ENCODE measurements at regions not wholly inside any gene's neighbourhood (a gene's known extent, or its start where the extent isn't known, plus 50 kb on each side); places are given as distances from the start of the nearest gene placed in this dataset.
A peak's percentile ranks its signal among the peaks of the same experiment; 100 is the strongest.
"Not testable (repeated sequence)": the region's sequence is repeated elsewhere in the genome, so short reads cannot be mapped to it uniquely, and the experiment has no call there.

DNA sequence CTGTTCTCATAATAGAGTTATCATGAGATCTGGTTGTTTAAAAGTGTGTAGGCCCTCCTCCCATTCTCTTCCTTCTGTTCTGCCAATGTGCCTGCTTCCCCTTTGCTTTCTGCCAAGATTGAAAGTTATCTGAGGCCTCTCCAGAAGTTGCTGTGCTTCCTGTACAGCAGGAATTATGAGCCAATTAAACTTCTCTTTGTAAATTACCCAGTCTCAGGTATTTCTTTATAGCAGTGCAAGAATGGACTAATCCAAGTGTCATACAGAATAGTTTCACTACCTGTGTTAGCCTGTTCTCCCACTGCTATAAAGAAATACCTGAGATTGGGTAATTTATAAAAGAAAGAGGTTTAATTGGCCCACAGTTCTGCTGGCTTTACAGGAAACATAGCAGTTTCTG lies 100.0 kb downstream of the CD24 start:
- Mint-ChIP-seq H3K4me3 (no peak overlapping the region), H3K9me3 (peaks cover 6% of the 10 kb centered on the region), H3K36me3 (peaks cover 5% of the 10 kb centered on the region), H3K27me3 (no peaks in the 10 kb centered on the region), H3K4me1 (peaks cover 5% of the 10 kb centered on the region), H3K27ac (no peak overlapping the region)
- DNase-seq (ENCODE audit: low spot score in 2 of 2) (no peak), ATAC-seq (ENCODE audit: low read depth) (no peak)

DNA sequence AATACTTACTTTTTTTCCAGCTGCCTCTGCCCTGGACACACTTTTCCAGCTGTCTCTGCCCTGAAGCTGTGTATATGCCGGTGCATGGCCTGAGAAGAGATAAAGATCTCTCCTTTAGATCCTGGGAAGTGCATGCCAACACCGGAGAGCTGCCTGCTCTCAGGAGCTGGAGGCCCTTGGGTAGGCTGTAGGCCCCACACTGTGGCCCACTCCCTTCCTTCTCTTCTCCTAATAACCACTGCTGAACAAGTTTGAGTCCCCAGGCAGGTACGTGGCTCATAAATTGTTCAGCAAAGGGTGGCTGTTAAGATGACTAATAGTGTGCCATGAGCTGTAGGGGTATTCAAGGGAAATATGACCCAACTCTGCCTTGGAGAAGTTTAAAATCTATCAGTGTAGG lies 102.5 kb downstream of the CD24 start:
- Mint-ChIP-seq H3K4me1 (peaks cover 5% of the 10 kb centered on the region), H3K9me3 (peaks cover 15% of the 10 kb centered on the region), H3K27ac (no peak overlapping the region), H3K27me3 (no peaks in the 10 kb centered on the region), H3K4me3 (no peak overlapping the region), H3K36me3 (peaks cover 13% of the 10 kb centered on the region)
- ATAC-seq (ENCODE audit: low read depth) (no peak), DNase-seq (ENCODE audit: low spot score in 2 of 2) (no peak)

DNA sequence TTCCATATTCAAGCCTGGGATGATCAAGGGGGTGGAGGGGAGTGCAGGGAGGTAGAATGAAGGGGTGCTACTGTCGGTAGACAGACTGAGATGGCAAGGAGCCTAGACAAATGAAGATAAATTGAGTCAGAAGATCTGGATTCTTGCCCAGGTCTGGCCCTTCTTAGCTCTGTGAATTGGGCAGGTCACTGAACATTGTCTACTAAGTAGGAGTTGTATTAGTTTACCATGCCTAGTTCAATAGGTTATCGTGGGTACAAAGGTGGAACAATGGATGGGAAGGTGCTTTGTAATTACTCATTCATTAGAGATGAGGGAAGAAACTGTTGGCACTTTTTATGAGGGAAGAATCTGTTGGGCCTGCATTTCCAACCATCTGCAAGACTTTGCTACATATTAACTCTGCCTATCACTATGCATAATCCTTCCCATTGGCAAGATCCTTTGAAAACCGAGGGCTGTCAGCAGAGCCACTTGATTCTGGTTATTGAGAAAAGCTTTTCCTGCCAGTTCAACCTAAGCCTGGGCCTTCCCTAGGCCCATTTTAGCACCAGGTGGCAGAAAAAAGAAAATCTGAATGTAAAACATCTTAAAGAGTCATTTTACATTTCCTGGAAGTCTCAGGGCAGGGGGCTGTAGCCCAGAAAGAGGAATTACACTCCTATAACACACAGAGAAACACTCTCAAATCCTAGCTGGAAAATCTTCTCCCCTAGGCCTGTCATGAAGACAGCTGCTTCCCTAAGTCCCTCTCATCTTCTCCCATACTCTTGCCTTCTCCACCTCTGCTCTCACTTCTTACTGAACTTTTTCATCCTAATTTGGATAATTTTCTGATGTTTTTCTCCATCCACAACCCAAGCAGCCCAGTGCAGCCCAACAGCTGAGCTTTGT lies 103.5 kb downstream of the CD24 start:
- Mint-ChIP-seq H3K4me3 (no peak overlapping the region), H3K36me3 (peaks cover 11% of the 10 kb centered on the region), H3K27me3 (no peaks in the 10 kb centered on the region), H3K27ac (no peak overlapping the region), H3K9me3 (peaks cover 12% of the 10 kb centered on the region), H3K4me1 (peaks cover 5% of the 10 kb centered on the region)
- ATAC-seq (ENCODE audit: low read depth) (no peak), DNase-seq (ENCODE audit: low spot score in 2 of 2) (no peak)

DNA sequence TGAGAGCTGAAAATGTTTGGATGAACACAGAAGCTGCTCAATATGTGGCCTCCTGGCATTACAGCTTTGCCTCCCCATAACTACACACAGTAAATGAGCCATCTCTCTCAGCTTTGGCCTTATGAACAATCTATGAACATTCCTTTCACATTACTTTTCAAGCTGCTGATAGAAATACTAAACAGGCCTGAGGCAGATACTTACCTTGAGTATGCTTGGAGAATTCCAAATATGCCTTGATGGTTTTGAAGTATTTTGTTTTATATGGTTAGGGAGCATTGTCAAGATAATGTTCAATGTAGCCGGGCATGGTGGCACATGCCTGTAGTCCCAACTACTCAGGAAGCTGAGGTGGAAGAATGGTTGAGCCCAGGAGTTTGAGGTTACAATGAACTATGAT lies 104.5 kb downstream of the CD24 start:
- Mint-ChIP-seq H3K27me3 (no peaks in the 10 kb centered on the region), H3K36me3 (peaks cover 9% of the 10 kb centered on the region), H3K4me3 (no peak overlapping the region), H3K4me1 (peaks cover 5% of the 10 kb centered on the region), H3K9me3 (peaks cover 12% of the 10 kb centered on the region), H3K27ac (no peak overlapping the region)
- no peak for ATAC-seq (ENCODE audit: low read depth)
- no peak for DNase-seq (ENCODE audit: low spot score in 2 of 2)

DNA sequence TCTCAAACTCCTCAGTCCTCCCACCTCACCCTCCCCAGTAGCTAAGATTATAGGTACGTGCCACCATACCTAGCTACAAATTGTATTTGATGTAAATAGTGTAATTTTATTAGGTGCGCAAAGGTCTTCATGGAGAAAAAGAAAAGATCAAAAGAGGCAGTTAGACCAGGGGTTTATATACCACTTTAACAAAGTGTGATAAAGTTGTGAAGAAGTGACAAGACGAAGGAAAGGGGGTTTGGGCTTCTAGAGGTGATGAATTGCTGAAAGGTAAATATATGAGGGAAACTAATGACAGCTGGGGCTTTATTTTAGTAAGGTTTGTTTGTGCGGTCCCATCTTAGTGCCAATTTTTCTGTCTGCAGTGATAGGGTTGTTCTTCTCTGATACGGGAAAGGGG lies 105.3 kb downstream of the CD24 start:
- ATAC-seq (ENCODE audit: low read depth) = no peak
- Mint-ChIP-seq H3K27ac (no peak overlapping the region), H3K27me3 (no peaks in the 10 kb centered on the region), H3K4me3 (no peak overlapping the region), H3K36me3 (peaks cover 9% of the 10 kb centered on the region), H3K4me1 (peaks cover 5% of the 10 kb centered on the region), H3K9me3 (peaks cover 11% of the 10 kb centered on the region)
- DNase-seq (ENCODE audit: low spot score in 2 of 2) = no peak

DNA sequence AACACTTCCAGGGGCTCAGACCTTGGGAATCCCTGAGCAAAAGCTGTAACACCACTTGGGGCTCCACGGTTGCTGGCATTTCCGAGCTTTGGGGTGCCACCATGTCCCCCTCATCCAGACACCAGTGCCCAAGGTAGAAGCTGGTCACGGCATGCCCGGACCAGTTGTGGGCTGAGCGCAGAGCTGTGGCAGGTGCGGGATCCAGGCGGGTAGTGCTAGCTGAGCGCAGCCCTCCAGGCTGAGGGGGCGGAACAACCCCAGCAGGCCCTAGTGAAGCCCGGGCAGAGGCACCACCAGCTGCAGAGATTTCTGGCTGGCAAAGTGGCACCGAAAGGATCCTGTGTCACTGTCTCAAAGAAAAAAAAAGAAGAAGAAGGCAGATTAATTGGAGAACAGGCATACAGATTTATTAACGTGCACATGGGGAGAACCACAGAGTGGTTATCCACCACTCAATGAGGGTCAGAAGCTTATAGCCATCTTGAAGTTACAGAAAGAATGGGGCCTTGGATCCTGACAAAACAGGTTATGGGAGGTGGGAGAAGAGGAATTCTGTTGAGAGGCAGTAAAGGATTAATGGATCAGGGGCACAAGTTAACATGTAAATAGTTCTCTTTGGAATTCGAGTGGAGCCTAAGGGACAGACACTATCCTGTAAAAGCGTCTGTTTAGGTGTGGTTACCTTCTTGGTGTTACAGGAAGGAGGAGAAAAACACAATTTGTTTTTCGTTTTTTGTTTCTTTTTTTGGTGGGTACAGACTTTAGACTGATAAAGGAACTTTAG lies 107.5 kb downstream of the CD24 start:
- no peak overlapping the region for H3K4me3 Mint-ChIP-seq
- no peak for ATAC-seq (ENCODE audit: low read depth)
- peak overlapping the region; percentile 29 for H3K27ac Mint-ChIP-seq
- no peak for DNase-seq (ENCODE audit: low spot score in 2 of 2)
- H3K27me3 Mint-ChIP-seq = no peaks in the 10 kb centered on the region
- peaks cover 13% of the 10 kb centered on the region for H3K36me3 Mint-ChIP-seq
- H3K9me3 Mint-ChIP-seq = peaks cover 17% of the 10 kb centered on the region
- peaks cover 2% of the 10 kb centered on the region for H3K4me1 Mint-ChIP-seq

DNA sequence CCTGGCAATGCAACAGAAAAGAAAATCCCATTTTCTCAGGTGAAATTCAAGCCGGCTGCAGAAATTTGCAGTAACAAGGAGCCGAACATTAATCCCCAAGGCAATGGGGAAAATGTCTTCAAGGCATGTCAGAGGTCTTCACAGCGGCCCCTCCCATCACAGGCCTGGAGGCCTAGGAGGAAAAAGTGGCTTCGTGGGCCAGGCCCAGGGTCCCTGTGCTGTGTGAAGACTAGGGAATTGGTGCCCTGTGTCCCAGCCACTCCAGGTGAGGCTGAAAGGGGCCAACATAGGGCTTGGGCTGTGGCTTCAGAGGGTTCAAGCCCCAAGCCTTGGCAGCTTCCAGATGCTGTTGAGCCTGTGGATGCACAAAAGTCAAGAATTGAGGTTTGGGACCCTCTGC lies 111.7 kb downstream of the CD24 start:
- Mint-ChIP-seq H3K36me3 (peaks cover 8% of the 10 kb centered on the region), H3K27me3 (no peaks in the 10 kb centered on the region), H3K4me3 (no peak overlapping the region), H3K9me3 (peaks cover 10% of the 10 kb centered on the region), H3K27ac (no peak overlapping the region), H3K4me1 (peaks cover 4% of the 10 kb centered on the region)
- ATAC-seq (ENCODE audit: low read depth) (no peak), DNase-seq (ENCODE audit: low spot score in 2 of 2) (no peak)

DNA sequence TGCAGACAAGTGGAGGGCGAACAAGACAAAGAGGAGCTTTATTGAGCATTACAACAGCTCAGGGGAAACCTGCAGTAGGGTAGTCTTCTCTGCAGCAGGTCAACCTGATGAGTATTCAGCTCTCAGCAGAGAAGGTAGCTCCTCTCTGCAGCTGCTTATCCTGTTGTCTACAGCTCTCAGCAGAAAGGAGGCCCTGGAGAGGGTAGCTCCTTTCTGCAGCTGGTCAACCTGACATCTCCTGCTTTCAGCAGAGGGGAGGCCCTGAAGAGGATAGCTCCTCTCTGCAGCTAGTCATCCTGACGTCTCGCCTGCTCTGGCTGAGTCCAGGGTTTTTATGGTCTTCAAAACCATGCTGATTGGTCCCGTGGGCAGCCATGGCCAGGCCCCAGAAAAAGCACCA lies 113.6 kb downstream of the CD24 start:
- DNase-seq (ENCODE audit: low spot score in 2 of 2) = no peak
- Mint-ChIP-seq H3K36me3 (peaks cover 8% of the 10 kb centered on the region), H3K4me1 (peaks cover 4% of the 10 kb centered on the region), H3K27ac (no peak overlapping the region), H3K9me3 (peaks cover 10% of the 10 kb centered on the region), H3K27me3 (no peaks in the 10 kb centered on the region), H3K4me3 (no peak overlapping the region)
- no peak for ATAC-seq (ENCODE audit: low read depth)

DNA sequence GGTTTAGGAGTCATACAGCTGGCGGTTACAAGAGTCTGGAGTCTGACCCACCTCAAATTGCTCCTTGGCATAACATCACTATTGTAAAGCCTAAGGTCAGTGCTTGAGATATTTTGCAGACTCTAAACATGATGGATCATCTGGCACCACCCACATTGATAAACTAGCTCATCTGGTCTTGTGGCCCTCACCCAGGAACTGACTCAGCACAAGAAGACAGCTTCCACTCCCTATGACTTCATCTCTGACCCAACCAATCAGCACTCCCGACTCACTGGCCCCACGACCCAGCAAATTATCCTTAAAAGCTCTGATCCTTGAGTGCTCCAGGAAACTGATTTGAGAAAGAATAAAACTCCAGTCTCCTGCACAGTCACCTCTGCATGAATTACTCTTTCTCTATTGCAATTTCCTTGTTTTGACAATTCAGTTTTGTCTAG lies 115.9 kb downstream of the CD24 start:
- no peak for DNase-seq (ENCODE audit: low spot score in 2 of 2)
- peaks cover 8% of the 10 kb centered on the region for H3K36me3 Mint-ChIP-seq
- H3K27ac Mint-ChIP-seq = no peak overlapping the region
- no peak for ATAC-seq (ENCODE audit: low read depth)
- H3K9me3 Mint-ChIP-seq = peaks cover 10% of the 10 kb centered on the region
- no peaks in the 10 kb centered on the region for H3K27me3 Mint-ChIP-seq
- H3K4me3 Mint-ChIP-seq = no peak overlapping the region
- peaks cover 6% of the 10 kb centered on the region for H3K4me1 Mint-ChIP-seq

DNA sequence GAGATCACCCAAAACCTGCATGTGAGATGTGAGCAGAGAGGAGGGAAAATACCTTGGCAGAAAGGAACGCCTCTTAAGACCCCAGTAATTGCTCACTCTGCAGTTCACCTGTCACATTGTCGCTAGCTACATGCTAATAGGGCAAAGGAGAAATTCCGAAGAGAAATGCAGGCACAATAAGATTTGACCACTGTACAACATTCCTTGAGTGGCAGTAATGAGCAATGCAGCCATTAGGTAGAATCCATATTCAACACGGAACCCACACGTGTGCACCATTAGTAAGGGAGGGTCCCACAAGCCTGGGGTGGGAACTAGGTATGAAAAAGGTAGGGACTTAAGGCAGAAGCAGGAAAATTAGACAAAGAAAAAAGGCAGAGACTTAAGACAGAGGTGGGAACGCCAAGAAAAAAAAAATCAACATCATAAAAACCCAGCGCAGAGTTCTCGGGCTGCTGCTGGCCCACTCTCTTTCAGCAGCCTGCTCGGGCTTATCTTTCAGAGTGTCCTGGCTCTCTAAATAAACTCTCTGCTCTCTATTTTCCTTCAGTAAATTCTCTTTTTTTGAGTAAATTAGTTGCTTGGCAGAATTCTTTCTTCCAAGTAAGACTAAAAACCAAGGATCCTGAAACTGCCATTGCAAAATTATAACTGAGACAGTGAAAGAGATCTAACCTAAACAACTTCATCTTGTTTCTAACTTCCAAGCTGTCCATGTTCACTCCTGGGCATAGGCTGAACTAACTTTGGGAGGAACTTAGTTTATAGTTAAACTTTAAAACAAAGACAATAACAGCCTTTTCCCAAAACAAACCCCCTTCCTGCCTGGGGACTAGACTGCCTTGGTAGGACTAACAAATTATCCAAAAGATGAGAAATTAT lies 116.5 kb downstream of the CD24 start:
- peaks cover 10% of the 10 kb centered on the region for H3K9me3 Mint-ChIP-seq
- no peaks in the 10 kb centered on the region for H3K27me3 Mint-ChIP-seq
- DNase-seq (ENCODE audit: low spot score in 2 of 2) = no peak
- ATAC-seq (ENCODE audit: low read depth) = no peak
- H3K4me1 Mint-ChIP-seq = peaks cover 6% of the 10 kb centered on the region
- H3K27ac Mint-ChIP-seq = no peak overlapping the region
- H3K36me3 Mint-ChIP-seq = peaks cover 8% of the 10 kb centered on the region
- H3K4me3 Mint-ChIP-seq = no peak overlapping the region

DNA sequence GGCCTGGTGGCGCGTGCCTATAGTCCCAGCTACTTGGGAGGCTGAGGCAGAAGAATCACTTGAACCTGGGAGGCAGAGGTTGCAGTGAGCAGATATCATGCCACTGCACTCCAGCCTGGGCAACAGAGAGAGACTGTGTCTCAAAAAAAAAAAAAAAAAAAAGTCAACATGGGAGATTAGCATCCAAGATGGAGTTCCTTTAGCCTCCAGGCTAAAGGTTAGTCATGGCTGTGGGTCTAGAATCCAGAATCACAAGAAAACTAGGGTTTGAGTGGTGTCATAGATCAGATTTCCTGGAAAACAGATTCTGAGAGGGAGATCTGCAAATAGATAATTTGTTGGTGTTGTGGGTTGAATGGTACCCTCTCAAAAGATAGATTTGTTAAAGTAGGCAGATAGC lies 117.2 kb downstream of the CD24 start:
- not testable (repeated sequence) for H3K36me3 Mint-ChIP-seq; H3K27me3 Mint-ChIP-seq; H3K9me3 Mint-ChIP-seq; ATAC-seq (ENCODE audit: low read depth); H3K4me3 Mint-ChIP-seq; H3K4me1 Mint-ChIP-seq; DNase-seq (ENCODE audit: low spot score in 2 of 2); H3K27ac Mint-ChIP-seq

DNA sequence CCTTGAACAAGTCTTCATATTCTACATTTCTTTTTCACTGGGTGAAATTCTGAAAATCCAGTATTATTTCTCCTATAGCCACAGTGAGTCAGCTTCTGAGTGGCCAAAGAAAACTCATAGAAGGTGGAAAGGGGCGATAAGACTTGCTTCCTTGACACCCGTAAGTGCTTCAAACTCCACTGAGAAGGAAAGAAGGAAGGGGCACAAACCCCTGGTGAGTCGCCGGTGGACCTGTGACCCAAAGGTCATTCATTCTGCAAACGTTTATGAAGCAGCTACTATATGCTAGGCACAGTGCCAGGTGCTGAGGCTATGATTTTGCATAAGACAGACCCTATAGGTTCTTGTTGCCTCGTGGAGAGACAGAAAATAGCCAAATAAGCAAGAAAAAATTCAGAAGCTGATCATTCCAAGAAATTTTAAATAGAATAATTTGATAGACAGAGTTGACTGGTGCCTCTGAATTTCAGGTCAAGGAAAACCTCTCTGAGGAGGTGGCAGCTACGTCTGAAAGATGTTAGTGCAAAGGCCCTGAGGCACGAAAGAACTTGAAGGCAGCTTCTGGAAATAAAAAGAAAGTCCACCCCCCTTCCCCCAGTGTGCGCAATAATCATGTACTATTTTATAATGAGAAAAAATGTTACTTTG lies 118.2 kb downstream of the CD24 start:
- Mint-ChIP-seq H3K9me3 (peaks cover 7% of the 10 kb centered on the region), H3K4me3 (no peak overlapping the region), H3K27ac (no peak overlapping the region), H3K27me3 (no peaks in the 10 kb centered on the region), H3K4me1 (peaks cover 6% of the 10 kb centered on the region), H3K36me3 (peaks cover 4% of the 10 kb centered on the region)
- ATAC-seq (ENCODE audit: low read depth) (no peak), DNase-seq (ENCODE audit: low spot score in 2 of 2) (no peak)

DNA sequence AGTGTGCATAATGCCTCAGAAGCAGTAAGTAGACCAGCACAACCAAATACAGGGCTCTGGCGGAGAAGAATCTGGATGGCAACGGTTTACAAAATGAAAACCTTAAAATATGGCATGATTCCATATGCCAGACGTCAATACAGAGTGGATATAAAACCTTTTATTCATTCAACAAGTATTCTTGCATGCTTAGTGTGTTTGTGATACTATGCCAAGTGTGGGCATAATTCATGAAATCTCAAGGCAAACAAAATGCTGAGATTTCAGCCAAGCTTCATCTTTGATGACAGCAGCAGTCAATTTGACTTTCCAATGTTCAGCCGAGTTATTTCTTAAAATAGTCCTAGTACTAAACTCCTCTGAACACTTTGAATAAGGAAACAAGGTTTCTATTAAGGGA lies 119.4 kb downstream of the CD24 start:
- ATAC-seq (ENCODE audit: low read depth) (no peak), DNase-seq (ENCODE audit: low spot score in 2 of 2) (no peak)
- Mint-ChIP-seq H3K27me3 (no peaks in the 10 kb centered on the region), H3K27ac (no peak overlapping the region), H3K4me3 (no peak overlapping the region), H3K9me3 (peaks cover 3% of the 10 kb centered on the region), H3K36me3 (no peaks in the 10 kb centered on the region), H3K4me1 (peaks cover 6% of the 10 kb centered on the region)
